Liver (tissue), 3 donors: ENCODE measurements at regions not wholly inside any gene's neighbourhood (a gene's known extent, or its start where the extent isn't known, plus 50 kb on each side); places are given as distances from the start of the nearest gene placed in this dataset.

Experiments
- SP1 ChIP-seq: IDR thresholded peaks from 2 replicates; pipeline ENCODE4 v1.6.1; 2018; ENCODE audit warnings: antibody characterized with exemption, mild to moderate bottlenecking
- YY1 ChIP-seq: IDR thresholded peaks from 2 replicates; pipeline ENCODE4 v1.6.1; 2016; ENCODE audit warnings: antibody characterized with exemption, mild to moderate bottlenecking
- TF ChIP-seq, protein P1 (sequence below): fragments of 150-350 bp; IDR thresholded peaks from 2 replicates; pipeline ENCODE4 v1.5.1; 2017; ENCODE audit warnings: improper control_type of control experiment, low read depth, low read length; ENCODE audit not compliant: missing input control
- donor health status: healthy.
- donor health status: healthy.

DNA sequence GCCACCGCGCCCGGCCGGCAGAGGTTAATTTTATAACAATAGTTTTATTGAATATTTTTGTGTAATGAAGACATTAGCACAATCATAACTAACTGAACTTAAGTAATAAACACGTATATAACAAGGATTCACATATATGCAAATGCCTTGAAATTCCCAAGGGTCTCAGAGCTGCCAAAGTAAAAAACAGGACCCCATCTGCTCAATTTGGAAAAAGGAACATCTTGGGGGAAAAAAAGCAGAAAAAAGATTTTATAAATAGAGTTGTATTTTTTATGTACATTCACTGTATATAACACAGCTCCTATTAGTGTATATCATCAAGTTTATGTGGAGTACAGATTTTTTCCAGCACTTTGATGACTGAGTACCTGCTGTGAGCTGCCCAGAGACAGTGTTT is 366.7 kb downstream of the BRINP1 start:
- no peak for TF ChIP-seq SP1
- TF ChIP-seq YY1: no peak
- TF ChIP-seq, protein P1, sequence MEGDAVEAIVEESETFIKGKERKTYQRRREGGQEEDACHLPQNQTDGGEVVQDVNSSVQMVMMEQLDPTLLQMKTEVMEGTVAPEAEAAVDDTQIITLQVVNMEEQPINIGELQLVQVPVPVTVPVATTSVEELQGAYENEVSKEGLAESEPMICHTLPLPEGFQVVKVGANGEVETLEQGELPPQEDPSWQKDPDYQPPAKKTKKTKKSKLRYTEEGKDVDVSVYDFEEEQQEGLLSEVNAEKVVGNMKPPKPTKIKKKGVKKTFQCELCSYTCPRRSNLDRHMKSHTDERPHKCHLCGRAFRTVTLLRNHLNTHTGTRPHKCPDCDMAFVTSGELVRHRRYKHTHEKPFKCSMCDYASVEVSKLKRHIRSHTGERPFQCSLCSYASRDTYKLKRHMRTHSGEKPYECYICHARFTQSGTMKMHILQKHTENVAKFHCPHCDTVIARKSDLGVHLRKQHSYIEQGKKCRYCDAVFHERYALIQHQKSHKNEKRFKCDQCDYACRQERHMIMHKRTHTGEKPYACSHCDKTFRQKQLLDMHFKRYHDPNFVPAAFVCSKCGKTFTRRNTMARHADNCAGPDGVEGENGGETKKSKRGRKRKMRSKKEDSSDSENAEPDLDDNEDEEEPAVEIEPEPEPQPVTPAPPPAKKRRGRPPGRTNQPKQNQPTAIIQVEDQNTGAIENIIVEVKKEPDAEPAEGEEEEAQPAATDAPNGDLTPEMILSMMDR: no peak
